Natural killer cell (primary cell): ENCODE measurements at regions not wholly inside any gene's neighbourhood (a gene's known extent, or its start where the extent isn't known, plus 50 kb on each side); places are given as distances from the start of the nearest gene placed in this dataset.

Source experiments
- ATAC-seq, 3 donors: fragments of 150-1000 bp in 2 of 3; fragments of 200-7000 bp in 1 of 3; cut with Tn5 transposase; 1 replicate in 1 of 3; 2 replicates in 2 of 3; pipeline ENCODE4 v1.10.0; 2021; ENCODE audit warnings: mild to moderate bottlenecking in 2 of 3, moderate library complexity in 2 of 3
- DNase-seq, 2 donors: peaks; one replicate each; pipeline versions ENCODE4 v3.0.0 to v3.0.0-alpha.2; 2013 to 2021; ENCODE audit warnings: mixed read lengths in 1 of 2
- H3K27ac ChIP-seq: one replicate; pipeline ENCODE4 v1.5.1; 2013; ENCODE audit warnings: mild to moderate bottlenecking, low read length
- H3K27me3 ChIP-seq: one replicate; pipeline ENCODE4 v1.6.1; 2013; ENCODE audit warnings: low read length; ENCODE audit not compliant: control insufficient read depth, insufficient read depth
- H3K36me3 ChIP-seq: one replicate; pipeline ENCODE4 v1.6.1; 2013; ENCODE audit warnings: low read length; ENCODE audit not compliant: control insufficient read depth, insufficient read depth
- H3K4me1 ChIP-seq: one replicate; pipeline ENCODE4 v1.6.1; 2013; ENCODE audit warnings: low read length; ENCODE audit not compliant: control insufficient read depth, insufficient read depth
- H3K4me3 ChIP-seq: one replicate; pipeline ENCODE4 v1.5.1; 2013; ENCODE audit warnings: low read length
- H3K9me3 ChIP-seq: one replicate; pipeline ENCODE4 v1.6.1; 2013; ENCODE audit warnings: low read length; ENCODE audit not compliant: control insufficient read depth, insufficient read depth
- H3K27ac Mint-ChIP-seq, 2 donors: one replicate each; pipeline ENCODE4 v1.8.0; 2022; ENCODE audit warnings: mild to moderate bottlenecking in 2 of 2, mixed read lengths in 2 of 2, moderate library complexity in 1 of 2
- H3K27me3 Mint-ChIP-seq, 2 donors: one replicate each; pipeline ENCODE4 v1.8.0; 2022; ENCODE audit warnings: low read depth in 2 of 2, mixed read lengths in 2 of 2
- H3K36me3 Mint-ChIP-seq: one replicate; pipeline ENCODE4 v1.8.0; 2022; ENCODE audit warnings: mixed read lengths
- H3K4me1 Mint-ChIP-seq, 2 donors: one replicate each; pipeline ENCODE4 v1.8.0; 2022; ENCODE audit warnings: mixed read lengths in 2 of 2
- H3K4me3 Mint-ChIP-seq: one replicate; pipeline ENCODE4 v1.8.0; 2022; ENCODE audit warnings: mild to moderate bottlenecking, moderate library complexity, mixed read lengths
- H3K9me3 Mint-ChIP-seq, 2 donors: one replicate each; pipeline ENCODE4 v1.8.0; 2022; ENCODE audit warnings: mixed read lengths in 2 of 2
- CTCF ChIP-seq: fragments of 200-600 bp; IDR thresholded peaks from one replicate; pipeline ENCODE4 v1.8.0; 2022; ENCODE audit warnings: antibody characterized with exemption
- WGBS: methylation state at CpG from one replicate; pipeline ENCODE4 v1.1.7; 2013; ENCODE audit warnings: missing lambda C conversion rate; ENCODE audit not compliant: insufficient coverage; 5-methylcytosine and 5-hydroxymethylcytosine counted together
- intact Hi-C: fragments of 100-400 bp; cut with micrococcal nuclease; formaldehyde crosslinking; loops from one replicate; pipeline ENCODE4 v1.14.2; 2022

- Mint-ChIP-seq H3K9me3 (peaks cover 11 to 15% of the 10 kb centered on the region in 2 donors), H3K4me3 (no peak overlapping the region), H3K27ac (no peak overlapping the region), H3K36me3 (no peaks in the 10 kb centered on the region), H3K4me1 (no peaks in the 10 kb centered on the region), H3K27me3 (no peaks in the 10 kb centered on the region)
- intact Hi-C loops: no loop called here
- Histone ChIP-seq H3K27me3 (no peaks in the 10 kb centered on the region), H3K9me3 (no peaks in the 10 kb centered on the region), H3K4me1 (no peaks in the 10 kb centered on the region), H3K4me3 (no peak overlapping the region), H3K27ac (no peak overlapping the region), H3K36me3 (no peaks in the 10 kb centered on the region)
- TF ChIP-seq CTCF: no peak
- ATAC-seq (no peak), DNase-seq (no peak)
- 93% methylated on average over 2 of the region's 2 CpGs for WGBS
Measured at GRCh38 chr20:11728937-11729336, 188.8 kb upstream of the BTBD3 start.

- no peak overlapping the region for H3K27ac ChIP-seq
- TF ChIP-seq CTCF: no peak
- peaks cover 11 to 15% of the 10 kb centered on the region in 2 donors for H3K9me3 Mint-ChIP-seq
- no peaks in the 10 kb centered on the region for H3K4me1 ChIP-seq
- H3K4me3 Mint-ChIP-seq: no peak overlapping the region
- intact Hi-C loops: no loop called here
- WGBS: 71% methylated on average over 1 of the region's 1 CpG
- H3K4me1 Mint-ChIP-seq: no peaks in the 10 kb centered on the region
- no peaks in the 10 kb centered on the region for H3K36me3 Mint-ChIP-seq
- no peaks in the 10 kb centered on the region for H3K9me3 ChIP-seq
- H3K36me3 ChIP-seq: no peaks in the 10 kb centered on the region
- ATAC-seq (no peak), DNase-seq (no peak)
- no peaks in the 10 kb centered on the region for H3K27me3 ChIP-seq
- H3K4me3 ChIP-seq: no peak overlapping the region
- no peak overlapping the region for H3K27ac Mint-ChIP-seq
- no peaks in the 10 kb centered on the region for H3K27me3 Mint-ChIP-seq
Measured at GRCh38 chr20:11729806-11730205, 187.9 kb upstream of the BTBD3 start.

- no peaks in the 10 kb centered on the region for H3K27me3 ChIP-seq
- H3K4me3 ChIP-seq: no peak overlapping the region
- Mint-ChIP-seq H3K9me3 (peaks cover 9 to 12% of the 10 kb centered on the region in 2 donors), H3K4me1 (no peaks in the 10 kb centered on the region), H3K27me3 (no peaks in the 10 kb centered on the region), H3K36me3 (no peaks in the 10 kb centered on the region), H3K27ac (no peak overlapping the region), H3K4me3 (no peak overlapping the region)
- H3K36me3 ChIP-seq: no peaks in the 10 kb centered on the region
- intact Hi-C loops: no loop called here
- no peak for TF ChIP-seq CTCF
- ATAC-seq (no peak), DNase-seq (no peak)
- WGBS: 75% methylated on average over 1 of the region's 1 CpG
- no peaks in the 10 kb centered on the region for H3K4me1 ChIP-seq
- H3K9me3 ChIP-seq: no peaks in the 10 kb centered on the region
- H3K27ac ChIP-seq: no peak overlapping the region
Measured at GRCh38 chr20:11734431-11734830, 183.3 kb upstream of the BTBD3 start.

- H3K4me3 ChIP-seq: no peak overlapping the region
- ATAC-seq: no peak
- no peak overlapping the region for H3K27ac Mint-ChIP-seq
- TF ChIP-seq CTCF: no peak
- intact Hi-C loops: no loop called here
- no peak overlapping the region for H3K27ac ChIP-seq
- DNase-seq: no peak
- no peak overlapping the region for H3K4me3 Mint-ChIP-seq
- H3K36me3 Mint-ChIP-seq: no peaks in the 10 kb centered on the region
- H3K9me3 Mint-ChIP-seq: peaks cover 2 to 3% of the 10 kb centered on the region in 2 donors
- H3K4me1 Mint-ChIP-seq: no peaks in the 10 kb centered on the region
- no peaks in the 10 kb centered on the region for H3K27me3 ChIP-seq
- H3K9me3 ChIP-seq: no peaks in the 10 kb centered on the region
- H3K27me3 Mint-ChIP-seq: no peaks in the 10 kb centered on the region
- WGBS: no CpG with 5 or more reads among the region's 1 CpG
- H3K4me1 ChIP-seq: no peaks in the 10 kb centered on the region
- H3K36me3 ChIP-seq: no peaks in the 10 kb centered on the region
Measured at GRCh38 chr20:11738852-11739251, 178.8 kb upstream of the BTBD3 start.
